ENCODE measurements at regions not wholly inside any gene's neighbourhood (a gene's known extent, or its start where the extent isn't known, plus 50 kb on each side); places are given as distances from the start of the nearest gene placed in this dataset.

- TF ChIP-seq ZBTB10 (CRISPR knock-in tag; IDR thresholded peaks at IDR 0.05; ENCODE audit: borderline replicate concordance): no peak
- no peak for TF ChIP-seq HOXA9 (CRISPR knock-in tag; IDR thresholded peaks at IDR 0.05; ENCODE audit: borderline replicate concordance)
- TF ChIP-seq ZNF563 (CRISPR knock-in tag; IDR thresholded peaks at IDR 0.05): no peak
- no peak for TF ChIP-seq PREB (CRISPR knock-in tag; IDR thresholded peaks at IDR 0.05)
- no peak for TF ChIP-seq SMARCC2 (IDR thresholded peaks at IDR 0.05)
- TF ChIP-seq BCL3 (CRISPR knock-in tag; IDR thresholded peaks at IDR 0.05): no peak
- 0 out of 4 replicates have a peak, but pooled peaks of 1 of the 2 experiments have one; percentile 24 for TF ChIP-seq EP300 (IDR thresholded peaks at IDR 0.05; ENCODE audit: low read depth in 2 of 2, low read length in 2 of 2)
- TF ChIP-seq EP300 (CRISPR knock-in tag; IDR thresholded peaks at IDR 0.05; ENCODE audit: borderline replicate concordance): no peak
- TF ChIP-seq ZNF766 (CRISPR knock-in tag; IDR thresholded peaks at IDR 0.05; ENCODE audit: borderline replicate concordance): no peak
- TF ChIP-seq CBFB (CRISPR knock-in tag; IDR thresholded peaks at IDR 0.05): no peak
- TF ChIP-seq GPBP1L1 (CRISPR knock-in tag; IDR thresholded peaks at IDR 0.05): no peak
- no peak for TF ChIP-seq ZNF20 (CRISPR knock-in tag; IDR thresholded peaks at IDR 0.05)
These were observed 82.7 kb upstream of the TOP1 start (continued) for GRCh38 chr20:40945754-40946450.
